Esophagus mucosa (tissue), 1 donor: ENCODE measurements at regions not wholly inside any gene's neighbourhood (a gene's known extent, or its start where the extent isn't known, plus 50 kb on each side); places are given as distances from the start of the nearest gene placed in this dataset.
"Not testable (repeated sequence)": the region's sequence is repeated elsewhere in the genome, so short reads cannot be mapped to it uniquely, and the experiment has no call there.

Source experiments
- ATAC-seq: fragments of 200-7000 bp; cut with Tn5 transposase; one replicate; pipeline ENCODE4 v1.9.1; 2020
- donor health status: DM: yes; HTN: yes; CAD: no.

GRCh38 chr5:87741881-87742280 is 329.2 kb upstream of the CCNH start:
- no peak for ATAC-seq

GRCh38 chr5:87735923-87736322 is 323.2 kb upstream of the CCNH start:
- no peak for ATAC-seq

GRCh38 chr5:87733897-87734296 is 321.2 kb upstream of the CCNH start:
- ATAC-seq = no peak

- no peak for ATAC-seq
Measured at GRCh38 chr5:87732875-87733768, 320.4 kb upstream of the CCNH start.

- no peak for ATAC-seq
Measured at GRCh38 chr5:87729781-87730180, 317.1 kb upstream of the CCNH start.

- ATAC-seq = no peak
Measured at GRCh38 chr5:87722286-87722685, 309.6 kb upstream of the CCNH start.

- ATAC-seq = not testable (repeated sequence)
Measured at GRCh38 chr5:87718224-87718925, 305.6 kb upstream of the CCNH start.

- ATAC-seq = no peak
Measured at GRCh38 chr5:87717761-87718160, 305.0 kb upstream of the CCNH start.

GRCh38 chr5:87705876-87706275 is 293.1 kb upstream of the CCNH start:
- no peak for ATAC-seq

GRCh38 chr5:87686975-87687374 is 274.2 kb upstream of the CCNH start:
- ATAC-seq = no peak

GRCh38 chr5:87686018-87686417 is 273.3 kb upstream of the CCNH start:
- ATAC-seq = no peak

GRCh38 chr5:87674235-87674634 is 261.5 kb upstream of the CCNH start:
- no peak for ATAC-seq

GRCh38 chr5:87671146-87671545 is 258.4 kb upstream of the CCNH start:
- ATAC-seq = no peak

GRCh38 chr5:87665166-87665565 is 252.4 kb upstream of the CCNH start:
- no peak for ATAC-seq

- no peak for ATAC-seq
Measured at GRCh38 chr5:87661784-87662566, 249.2 kb upstream of the CCNH start.

- ATAC-seq = no peak
Measured at GRCh38 chr5:87653242-87653641, 240.5 kb upstream of the CCNH start.

- ATAC-seq = no peak
Measured at GRCh38 chr5:87650284-87650683, 237.6 kb upstream of the CCNH start.

GRCh38 chr5:87649455-87649854 is 236.7 kb upstream of the CCNH start:
- no peak for ATAC-seq

GRCh38 chr5:87645224-87645623 is 232.5 kb upstream of the CCNH start:
- ATAC-seq = no peak

GRCh38 chr5:87640902-87641301 is 228.2 kb upstream of the CCNH start:
- ATAC-seq = no peak

- no peak for ATAC-seq
Measured at GRCh38 chr5:87627363-87627762, 214.6 kb upstream of the CCNH start.

- no peak for ATAC-seq
Measured at GRCh38 chr5:87608385-87608784, 195.7 kb upstream of the CCNH start.

GRCh38 chr5:87605663-87606062 is 192.9 kb upstream of the CCNH start:
- ATAC-seq = no peak
